Smooth muscle cell (in vitro differentiated cells): ENCODE measurements at regions not wholly inside any gene's neighbourhood (a gene's known extent, or its start where the extent isn't known, plus 50 kb on each side); places are given as distances from the start of the nearest gene placed in this dataset.

Source experiments
- DNase-seq: peaks from one replicate; lab custom pipeline; 2025; ENCODE audit not compliant: unreplicated experiment; lab: John Stamatoyannopoulos, UW
- H2AFZ ChIP-seq: fragments of 200-600 bp; sonication (generic); 2 replicates; pipeline ENCODE4 v1.6.0; 2016; ENCODE audit warnings: antibody characterized with exemption, low read depth, mild to moderate bottlenecking
- H3F3A ChIP-seq: fragments of 200-600 bp; sonication (generic); 2 replicates; pipeline ENCODE4 v1.6.0; 2017; ENCODE audit warnings: antibody characterized with exemption, low read depth
- H3K27ac ChIP-seq: fragments of 200-600 bp; sonication (generic); 2 replicates; pipeline ENCODE4 v1.5.1; 2016; ENCODE audit warnings: low read depth, mild to moderate bottlenecking
- H3K27me3 ChIP-seq: fragments of 200-600 bp; sonication (generic); 2 replicates; pipeline ENCODE4 v1.6.1; 2016; ENCODE audit warnings: low read depth, mild to moderate bottlenecking
- H3K36me3 ChIP-seq: fragments of 200-600 bp; sonication (generic); 2 replicates; pipeline ENCODE4 v1.5.1; 2016; ENCODE audit warnings: low read depth
- H3K4me1 ChIP-seq: fragments of 200-600 bp; sonication (generic); 2 replicates; pipeline ENCODE4 v1.5.1; 2016; ENCODE audit warnings: low read depth
- H3K4me2 ChIP-seq: fragments of 200-600 bp; sonication (generic); 2 replicates; pipeline ENCODE4 v1.6.0; 2016; ENCODE audit warnings: mild to moderate bottlenecking
- H3K4me3 ChIP-seq: fragments of 200-600 bp; sonication (generic); 2 replicates; pipeline ENCODE4 v1.5.1; 2016; ENCODE audit warnings: mild to moderate bottlenecking
- H3K79me2 ChIP-seq: fragments of 200-600 bp; sonication (generic); 2 replicates; pipeline ENCODE4 v1.6.0; 2016; ENCODE audit warnings: low read depth, mild to moderate bottlenecking
- H3K9ac ChIP-seq: fragments of 200-600 bp; sonication (generic); 2 replicates; pipeline ENCODE4 v1.6.0; 2016; ENCODE audit warnings: low read depth
- H3K9me3 ChIP-seq: fragments of 200-600 bp; sonication (generic); replicated peaks from 2 replicates; pipeline ENCODE4 v1.5.1; 2016; ENCODE audit warnings: low read depth
- H4K20me1 ChIP-seq: fragments of 200-600 bp; sonication (generic); 2 replicates; pipeline ENCODE4 v1.6.0; 2016; ENCODE audit warnings: low read depth
- WGBS: methylation state at CpG from one replicate; pipeline ENCODE4 v1.1.7; 2016; ENCODE audit warnings: low lambda C conversion rate; 5-methylcytosine and 5-hydroxymethylcytosine counted together
- TF ChIP-seq, protein P1 (sequence below): fragments of 200-600 bp; sonication (generic); IDR thresholded peaks from 2 replicates; pipeline ENCODE4 v1.5.1; 2017; ENCODE audit warnings: borderline replicate concordance, mild to moderate bottlenecking, antibody characterized with exemption; ENCODE audit not compliant: insufficient read depth, poor library complexity, severe bottlenecking

DNA sequence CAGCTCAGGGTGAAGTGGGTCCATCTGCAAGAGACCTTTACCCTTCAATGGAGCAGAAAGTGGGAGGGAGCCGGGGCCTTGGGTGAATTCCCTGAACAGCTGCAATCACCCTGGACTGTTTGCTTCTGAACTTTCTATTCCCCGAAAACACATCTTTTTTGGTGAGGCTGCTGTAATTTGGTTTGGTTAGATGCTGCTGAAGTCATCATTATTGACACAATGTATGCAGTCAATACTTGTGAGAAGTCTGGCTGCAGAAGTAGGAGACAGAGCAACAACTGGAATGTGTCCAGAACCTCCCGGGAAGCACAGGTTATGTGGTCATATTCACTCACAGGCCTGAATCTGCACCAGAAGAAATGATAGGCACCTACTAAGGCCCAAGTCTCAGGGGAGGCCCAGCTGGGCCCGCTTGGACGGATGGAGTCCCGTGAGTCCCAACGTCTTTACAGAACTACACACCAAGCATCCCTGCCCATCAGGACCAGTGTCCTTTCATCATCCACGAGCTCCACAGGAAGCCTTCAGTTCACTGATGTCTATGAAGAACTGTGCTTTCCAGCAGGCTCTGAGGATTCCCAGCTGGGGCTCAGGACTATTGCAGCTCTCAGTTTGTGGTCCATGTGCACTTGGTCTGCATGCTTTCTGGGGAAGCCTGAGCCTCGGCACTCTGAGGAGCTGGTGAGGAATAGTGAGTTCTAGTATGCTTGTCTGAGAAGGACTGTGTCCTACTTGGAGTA, 177.6 kb downstream of the THBS2 start:
- Histone ChIP-seq H3K79me2 (no peaks in the 10 kb centered on the region), H3F3A (peaks cover 8% of the 10 kb centered on the region), H4K20me1 (no peaks in the 10 kb centered on the region), H3K4me3 (no peak overlapping the region), H3K36me3 (no peaks in the 10 kb centered on the region), H3K9ac (no peak overlapping the region), H3K4me1 (no peaks in the 10 kb centered on the region), H3K27ac (no peak overlapping the region), H2AFZ (no peak overlapping the region), H3K27me3 (no peaks in the 10 kb centered on the region), H3K4me2 (no peak overlapping the region), H3K9me3 (no peaks in the 10 kb centered on the region)
- WGBS: 83% methylated on average over 9 of the region's 9 CpGs
- no peak for DNase-seq
- TF ChIP-seq, protein P1, sequence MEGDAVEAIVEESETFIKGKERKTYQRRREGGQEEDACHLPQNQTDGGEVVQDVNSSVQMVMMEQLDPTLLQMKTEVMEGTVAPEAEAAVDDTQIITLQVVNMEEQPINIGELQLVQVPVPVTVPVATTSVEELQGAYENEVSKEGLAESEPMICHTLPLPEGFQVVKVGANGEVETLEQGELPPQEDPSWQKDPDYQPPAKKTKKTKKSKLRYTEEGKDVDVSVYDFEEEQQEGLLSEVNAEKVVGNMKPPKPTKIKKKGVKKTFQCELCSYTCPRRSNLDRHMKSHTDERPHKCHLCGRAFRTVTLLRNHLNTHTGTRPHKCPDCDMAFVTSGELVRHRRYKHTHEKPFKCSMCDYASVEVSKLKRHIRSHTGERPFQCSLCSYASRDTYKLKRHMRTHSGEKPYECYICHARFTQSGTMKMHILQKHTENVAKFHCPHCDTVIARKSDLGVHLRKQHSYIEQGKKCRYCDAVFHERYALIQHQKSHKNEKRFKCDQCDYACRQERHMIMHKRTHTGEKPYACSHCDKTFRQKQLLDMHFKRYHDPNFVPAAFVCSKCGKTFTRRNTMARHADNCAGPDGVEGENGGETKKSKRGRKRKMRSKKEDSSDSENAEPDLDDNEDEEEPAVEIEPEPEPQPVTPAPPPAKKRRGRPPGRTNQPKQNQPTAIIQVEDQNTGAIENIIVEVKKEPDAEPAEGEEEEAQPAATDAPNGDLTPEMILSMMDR: no peak

DNA sequence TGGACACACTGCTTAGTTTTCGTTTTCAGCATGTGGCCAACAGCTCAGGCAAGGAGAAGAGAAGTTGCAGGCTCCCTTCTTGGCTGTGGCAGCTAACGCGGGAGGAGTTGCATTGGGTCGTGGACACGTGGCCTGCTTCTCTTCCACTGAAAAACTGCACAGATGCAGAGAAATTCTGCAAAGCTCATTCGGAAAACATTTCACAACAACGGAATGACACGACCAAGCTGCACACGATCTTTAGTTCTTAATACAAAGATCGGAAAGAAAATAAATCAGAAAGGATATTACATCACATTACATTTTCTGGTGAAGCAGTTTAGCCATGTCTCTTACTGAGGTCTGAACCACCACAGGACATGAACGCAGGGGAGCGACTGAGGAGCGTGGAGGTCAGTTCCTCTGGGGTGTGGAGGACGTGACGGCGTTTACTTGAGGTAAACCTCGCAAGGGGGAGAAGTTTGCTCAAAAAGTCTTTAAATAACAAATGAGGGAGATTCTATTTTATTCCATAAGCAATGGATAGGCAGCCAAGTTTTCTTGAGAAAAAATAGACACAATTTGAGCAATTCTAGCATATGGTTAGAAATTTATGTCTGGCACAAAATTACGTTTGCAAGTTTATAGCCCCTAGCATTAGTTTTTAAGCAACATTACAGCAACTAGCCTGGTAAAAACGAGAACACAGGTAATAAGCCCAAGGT, 178.3 kb downstream of the THBS2 start:
- Histone ChIP-seq H3K4me3 (no peak overlapping the region), H3K9ac (no peak overlapping the region), H3K27ac (peak overlapping the region; percentile 71)

DNA sequence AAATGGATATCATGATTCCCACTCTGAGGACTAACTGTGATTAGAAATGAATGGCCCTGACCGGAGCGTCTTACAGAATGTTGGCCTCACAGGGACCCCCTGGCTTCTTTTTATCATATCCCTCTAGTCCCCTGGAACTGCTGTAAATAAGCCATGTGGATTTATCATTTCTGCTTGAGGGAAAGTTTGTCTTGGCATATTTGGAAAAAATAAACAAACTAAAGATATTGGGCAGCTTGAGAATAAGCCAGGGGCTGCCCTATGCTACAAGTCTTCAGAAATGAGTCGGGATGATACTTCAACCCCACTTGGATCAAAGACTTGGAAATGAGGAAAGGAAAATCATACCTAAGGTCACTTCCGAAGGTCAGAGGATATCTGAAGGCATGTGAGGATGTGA, 179.1 kb downstream of the THBS2 start:
- 28% methylated on average over 4 of the region's 4 CpGs for WGBS
- DNase-seq: no peak
- no peaks in the 10 kb centered on the region for H4K20me1 ChIP-seq
- H3K4me2 ChIP-seq: peak overlapping the region; percentile 4
- no peaks in the 10 kb centered on the region for H3K27me3 ChIP-seq
- no peaks in the 10 kb centered on the region for H3K36me3 ChIP-seq
- TF ChIP-seq, protein P1: no peak
- H3K9ac ChIP-seq: no peak overlapping the region
- no peaks in the 10 kb centered on the region for H3K4me1 ChIP-seq
- peak overlapping the region; percentile 71 for H3K27ac ChIP-seq
- no peak overlapping the region for H3K4me3 ChIP-seq
- H3K9me3 ChIP-seq: no peaks in the 10 kb centered on the region
- H2AFZ ChIP-seq: no peak overlapping the region
- H3K79me2 ChIP-seq: no peaks in the 10 kb centered on the region
- peaks cover 8% of the 10 kb centered on the region for H3F3A ChIP-seq

More for the DNA sequence above, 178.3 kb downstream of the THBS2 start:
- no peaks in the 10 kb centered on the region for H3K4me1 ChIP-seq
- H3F3A ChIP-seq: peaks cover 8% of the 10 kb centered on the region
- TF ChIP-seq, protein P1: no peak
- H3K79me2 ChIP-seq: no peaks in the 10 kb centered on the region
- H4K20me1 ChIP-seq: no peaks in the 10 kb centered on the region
- H3K9me3 ChIP-seq: no peaks in the 10 kb centered on the region
- no peaks in the 10 kb centered on the region for H3K36me3 ChIP-seq
- no peak for DNase-seq
- no peaks in the 10 kb centered on the region for H3K27me3 ChIP-seq
- no peak overlapping the region for H2AFZ ChIP-seq
- WGBS: 83% methylated on average over 19 of the region's 19 CpGs
- peak overlapping the region; percentile 20 for H3K4me2 ChIP-seq
